IMR-90 (cell line): ENCODE measurements at regions not wholly inside any gene's neighbourhood (a gene's known extent, or its start where the extent isn't known, plus 50 kb on each side); places are given as distances from the start of the nearest gene placed in this dataset.
"Not testable (repeated sequence)": the region's sequence is repeated elsewhere in the genome, so short reads cannot be mapped to it uniquely, and the experiment has no call there.

ENCODE experiments used
- ATAC-seq: fragments of 200-7000 bp; cut with Tn5 transposase; 2 replicates; pipeline ENCODE4 v1.9.1; 2020; ENCODE audit warnings: low read depth, mild to moderate bottlenecking, moderate library complexity
- BruUV-seq: library from RNA; stranded (reverse); fragments of 400-500 nt; replicated peaks from 2 replicates; lab custom pipeline; 2021; lab: Mats Ljungman, UMichigan
- CTCF ChIA-PET: fragments of 300-600 bp; formaldehyde crosslinking; extraction: SDS; loops from one replicate; lab custom pipeline; 2021; ENCODE audit warnings: antibody characterized with exemption; lab: Yijun Ruan, JAX
- POLR2A ChIA-PET: fragments of 300-600 bp; sonication (Branson Sonifier 250); formaldehyde crosslinking; loops from one replicate; lab custom pipeline; 2022; ENCODE audit warnings: antibody characterized with exemption; ENCODE audit not compliant: unreplicated experiment; lab: Charles Lee
- DNase-seq: peaks from one replicate; pipeline ENCODE4 v3.0.0; 2013
- H2AFZ ChIP-seq: replicated peaks from 2 replicates; pipeline ENCODE3; 2013; ENCODE audit warnings: low read length, mild to moderate bottlenecking; ENCODE audit not compliant: poor library complexity
- H2AK5ac ChIP-seq: 2 replicates; pipeline ENCODE4 v1.6.1; 2013; ENCODE audit warnings: low read depth, low read length, inconsistent platforms
- H2AK9ac ChIP-seq: replicated peaks from 2 replicates; pipeline ENCODE3; 2013; ENCODE audit warnings: mild to moderate bottlenecking, low read depth, low read length, moderate library complexity; ENCODE audit not compliant: poor library complexity
- H2BK120ac ChIP-seq: 2 replicates; pipeline ENCODE4 v1.6.1; 2013; ENCODE audit warnings: low read depth, low read length, inconsistent platforms
- H2BK15ac ChIP-seq: 3 replicates; pipeline ENCODE4 v1.6.1; 2013; ENCODE audit warnings: low read depth, low read length, inconsistent platforms
- H2BK20ac ChIP-seq: 2 replicates; pipeline ENCODE4 v1.6.1; 2013; ENCODE audit warnings: low read depth, mild to moderate bottlenecking, inconsistent platforms, low read length, moderate library complexity
- H2BK5ac ChIP-seq: 2 replicates; pipeline ENCODE4 v1.6.1; 2013; ENCODE audit warnings: mild to moderate bottlenecking, low read depth, low read length, inconsistent platforms; ENCODE audit not compliant: poor library complexity, severe bottlenecking
- H3K14ac ChIP-seq: replicated peaks from 2 replicates; pipeline ENCODE4 v1.6.1; 2013; ENCODE audit warnings: low read depth, low read length, inconsistent platforms
- H3K18ac ChIP-seq: 2 replicates; pipeline ENCODE4 v1.6.1; 2013; ENCODE audit warnings: low read depth, low read length, control low read depth
- H3K23ac ChIP-seq: 2 replicates; pipeline ENCODE4 v1.6.1; 2013; ENCODE audit warnings: low read depth, low read length, inconsistent platforms
- H3K27ac ChIP-seq: 2 replicates; pipeline ENCODE4 v1.5.1; 2013; ENCODE audit warnings: mild to moderate bottlenecking, control low read depth, low read length; ENCODE audit not compliant: insufficient read depth
- H3K27me3 ChIP-seq: 2 replicates; pipeline ENCODE4 v1.6.1; 2013; ENCODE audit warnings: low read length; ENCODE audit not compliant: control insufficient read depth, insufficient read depth
- H3K36me3 ChIP-seq: 2 replicates; pipeline ENCODE4 v1.6.1; 2013; ENCODE audit warnings: low read length, mixed read lengths; ENCODE audit not compliant: control insufficient read depth, insufficient read depth
- H3K4ac ChIP-seq: 2 replicates; pipeline ENCODE4 v1.6.1; 2013; ENCODE audit warnings: low read depth, low read length, inconsistent platforms
- H3K4me1 ChIP-seq: 2 replicates; pipeline ENCODE4 v1.6.1; 2013; ENCODE audit warnings: low read length, mixed read lengths; ENCODE audit not compliant: control insufficient read depth, insufficient read depth
- H3K4me2 ChIP-seq: 2 replicates; pipeline ENCODE4 v1.6.1; 2013; ENCODE audit warnings: low read depth, mild to moderate bottlenecking, control low read depth, low read length, moderate library complexity
- H3K4me3 ChIP-seq: 2 replicates; pipeline ENCODE4 v1.5.1; 2013; ENCODE audit warnings: low read depth, mild to moderate bottlenecking, control low read depth, low read length, moderate library complexity; ENCODE audit not compliant: insufficient read depth
- H3K56ac ChIP-seq: 2 replicates; pipeline ENCODE4 v1.6.1; 2013; ENCODE audit warnings: low read length, inconsistent platforms; ENCODE audit not compliant: insufficient read depth; ENCODE audit errors: extremely low read depth
- H3K79me1 ChIP-seq, 2 experiments: 2 replicates each; pipeline ENCODE4 v1.6.1; 2013; ENCODE audit warnings: low read length in 2 of 2, inconsistent platforms in 1 of 2, low read depth in 1 of 2
- H3K9ac ChIP-seq: 2 replicates; pipeline ENCODE4 v1.6.1; 2013; ENCODE audit warnings: low read depth, low read length, control low read depth
- H3K9me1 ChIP-seq: 2 replicates; pipeline ENCODE4 v1.6.1; 2013; ENCODE audit warnings: low read length, inconsistent platforms; ENCODE audit not compliant: insufficient read depth
- H3K9me3 ChIP-seq: 2 replicates; pipeline ENCODE4 v1.6.1; 2013; ENCODE audit warnings: low read length; ENCODE audit not compliant: control insufficient read depth, insufficient read depth
- H4K20me1 ChIP-seq: 2 replicates; pipeline ENCODE4 v1.6.1; 2013; ENCODE audit warnings: low read length, inconsistent platforms; ENCODE audit not compliant: insufficient read depth
- H4K5ac ChIP-seq: 2 replicates; pipeline ENCODE4 v1.6.1; 2013; ENCODE audit warnings: mild to moderate bottlenecking, low read depth, low read length, control low read depth
- H4K8ac ChIP-seq, 2 experiments: 2 replicates each; pipeline ENCODE4 v1.6.1; 2013; ENCODE audit warnings: low read depth in 2 of 2, low read length in 2 of 2, control low read depth in 1 of 2, inconsistent platforms in 1 of 2
- H4K91ac ChIP-seq: 2 replicates; pipeline ENCODE4 v1.6.1; 2013; ENCODE audit warnings: low read depth, low read length, inconsistent platforms; ENCODE audit not compliant: insufficient read depth
- WGBS, 2 experiments: methylation state at CpG; one replicate each; pipeline versions ENCODE4 v1.1.5 to v1.1.7; 2013; ENCODE audit warnings: missing lambda C conversion rate in 2 of 2; ENCODE audit not compliant: insufficient read length in 1 of 2; ENCODE audit errors: extremely low coverage in 2 of 2; 5-methylcytosine and 5-hydroxymethylcytosine counted together
- dilution Hi-C: fragments of 300-500 bp; cut with HindIII; formaldehyde crosslinking; loops from one replicate; pipeline ENCODE4 v1.14.3; 2018; ENCODE audit warnings: low sequenced_read_pairs; ENCODE audit not compliant: unreplicated experiment
- in situ Hi-C: fragments of 300-500 bp; cut with MboI; formaldehyde crosslinking; loops from 3 replicates; pipeline ENCODE4 v1.14.3; 2019; ENCODE audit warnings: low sequenced_read_pairs, inconsistent platforms, mixed read lengths
- intact Hi-C: fragments of 100-400 bp; cut with micrococcal nuclease; formaldehyde crosslinking; loops from 2 replicates; pipeline ENCODE4 v1.10.0; 2022

DNA sequence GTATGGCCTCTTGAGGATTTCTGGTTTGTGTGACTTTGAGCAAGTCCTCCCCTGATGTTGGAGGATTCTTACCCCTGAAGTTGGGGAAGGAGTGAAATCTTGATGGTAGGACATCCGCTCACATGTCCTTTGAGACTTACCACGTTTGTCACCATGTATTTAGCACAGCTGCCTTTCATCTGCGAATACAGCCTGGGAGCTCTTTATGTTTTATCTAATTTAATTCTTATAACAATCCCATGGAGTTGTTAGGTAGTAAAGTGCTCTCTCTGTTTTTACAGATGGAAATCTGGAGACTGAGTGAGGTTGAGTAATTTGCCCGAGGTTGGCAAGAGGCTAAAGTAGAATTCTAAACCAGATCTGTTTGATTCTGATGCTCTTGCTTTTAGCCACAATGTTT lies 154.9 kb upstream of the PLGLB2 start:
- dilution Hi-C loops, H3K4me1 ChIP-seq, H4K91ac ChIP-seq, CTCF ChIA-PET, H3K4me2 ChIP-seq, DNase-seq, H2BK15ac ChIP-seq, in situ Hi-C loops, H3K27ac ChIP-seq, POLR2A ChIA-PET, H4K5ac ChIP-seq, H2BK120ac ChIP-seq, H3K18ac ChIP-seq, H3K36me3 ChIP-seq, H3K79me1 ChIP-seq, H3K9me1 ChIP-seq, BruUV-seq, H4K20me1 ChIP-seq, H3K14ac ChIP-seq, H3K9me3 ChIP-seq, H2BK5ac ChIP-seq, H4K8ac ChIP-seq, H2AK9ac ChIP-seq, H3K4me3 ChIP-seq, H3K27me3 ChIP-seq, H3K23ac ChIP-seq, H2AK5ac ChIP-seq, H2AFZ ChIP-seq, H3K4ac ChIP-seq, H3K56ac ChIP-seq, intact Hi-C loops, ATAC-seq, H2BK20ac ChIP-seq, H3K9ac ChIP-seq: not testable (repeated sequence)
- WGBS, 2 experiments, result no CpG with 5 or more reads among the region's 4 CpGs

DNA sequence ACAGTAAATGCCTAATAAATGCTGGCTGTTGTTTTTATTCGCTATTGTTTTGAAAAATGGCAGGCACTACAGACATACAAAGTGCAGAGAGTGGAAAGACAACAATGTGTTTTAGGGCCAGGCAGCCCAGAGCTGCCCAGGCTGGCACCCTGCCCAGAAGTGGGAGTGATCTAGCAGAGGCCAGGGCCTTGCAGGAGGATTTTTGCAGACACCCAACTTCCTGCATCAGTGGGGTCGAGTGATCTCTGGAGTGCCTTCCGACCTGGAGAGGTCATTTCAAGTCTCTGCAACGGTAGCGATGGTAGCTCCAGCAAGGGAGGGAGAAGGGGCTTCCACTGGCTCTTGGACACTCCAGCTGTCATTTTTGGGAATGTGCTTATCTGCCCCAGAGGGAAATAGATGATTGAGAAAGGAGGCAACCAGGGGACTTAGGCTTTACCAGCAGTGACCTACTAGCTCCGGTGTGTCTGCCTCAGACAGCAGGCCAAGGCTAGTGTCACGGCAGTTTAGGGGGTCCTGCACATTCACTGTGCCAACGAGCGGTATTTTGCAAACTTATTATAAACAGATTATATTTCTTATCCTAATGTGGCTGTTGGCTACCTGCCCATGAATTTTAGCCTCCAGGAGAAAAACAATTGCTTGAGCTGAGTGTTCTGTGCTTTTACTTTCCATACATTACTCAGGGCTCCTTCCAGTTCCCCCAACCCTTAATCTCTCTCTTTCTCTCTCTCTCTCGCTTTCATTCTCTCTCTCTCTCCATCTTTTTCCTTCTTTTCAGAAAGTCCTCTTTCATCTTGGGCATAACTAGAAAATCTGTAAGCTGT lies 153.9 kb upstream of the PLGLB2 start:
- ATAC-seq, result peak; percentile 90
- H2BK20ac ChIP-seq, H3K14ac ChIP-seq, POLR2A ChIA-PET, H3K9ac ChIP-seq, BruUV-seq, H4K5ac ChIP-seq, H3K4me3 ChIP-seq, dilution Hi-C loops, H4K8ac ChIP-seq, CTCF ChIA-PET, H2BK120ac ChIP-seq, H3K18ac ChIP-seq, H2BK15ac ChIP-seq, H3K27me3 ChIP-seq, H3K9me1 ChIP-seq, H3K56ac ChIP-seq, H2AFZ ChIP-seq, H3K9me3 ChIP-seq, H4K91ac ChIP-seq, H2BK5ac ChIP-seq, in situ Hi-C loops, H3K4ac ChIP-seq, H3K4me1 ChIP-seq, H3K36me3 ChIP-seq, H2AK9ac ChIP-seq, H3K79me1 ChIP-seq, H3K23ac ChIP-seq, intact Hi-C loops, H4K20me1 ChIP-seq: not testable (repeated sequence)
- DNase-seq, result peak; percentile 44
- WGBS, 2 experiments, result no CpG with 5 or more reads among the region's 10 CpGs
- Histone ChIP-seq H3K27ac (peak overlapping the region; percentile 77), H2AK5ac (peak overlapping the region; percentile 39; the same call in 1 of the 2 replicates), H3K4me2 (peak overlapping the region; percentile 5; the same call in 1 of the 2 replicates)
